RWPE2 (cell line): ENCODE measurements at regions not wholly inside any gene's neighbourhood (a gene's known extent, or its start where the extent isn't known, plus 50 kb on each side); places are given as distances from the start of the nearest gene placed in this dataset.

Source experiments
- ATAC-seq: fragments of 200-7000 bp; cut with Tn5 transposase; 3 replicates; pipeline ENCODE4 v1.9.1; 2021; ENCODE audit warnings: low read depth
- DNase-seq: peaks from one replicate; pipeline ENCODE4 v3.0.0-alpha.2; 2020; ENCODE audit warnings: low spot score
- H3K27ac ChIP-seq: fragments of 450-650 bp; 2 replicates; pipeline ENCODE4 v1.5.1; 2017; ENCODE audit warnings: mild to moderate bottlenecking; ENCODE audit not compliant: poor library complexity, severe bottlenecking
- H3K27me3 ChIP-seq: fragments of 250-450 bp; sonication (Bioruptor Pico); 2 replicates; pipeline ENCODE4 v1.5.1; 2021; ENCODE audit warnings: mild to moderate bottlenecking, moderate library complexity; ENCODE audit not compliant: insufficient read depth, poor library complexity, severe bottlenecking
- H3K36me3 ChIP-seq: fragments of 250-450 bp; sonication (Bioruptor Pico); 2 replicates; pipeline ENCODE4 v1.5.1; 2020; ENCODE audit warnings: low read depth, mild to moderate bottlenecking, moderate library complexity
- H3K4me1 ChIP-seq: fragments of 250-450 bp; sonication (Bioruptor Pico); 2 replicates; pipeline ENCODE4 v1.5.1; 2021; ENCODE audit warnings: mild to moderate bottlenecking, moderate library complexity; ENCODE audit not compliant: insufficient read depth, poor library complexity, severe bottlenecking
- H3K4me3 ChIP-seq: fragments of 250-450 bp; sonication (Bioruptor Pico); 2 replicates; pipeline ENCODE4 v1.5.1; 2021; ENCODE audit warnings: mild to moderate bottlenecking, moderate library complexity; ENCODE audit not compliant: severe bottlenecking
- H3K9me3 ChIP-seq: fragments of 250-450 bp; sonication (Bioruptor Pico); 2 replicates; pipeline ENCODE4 v1.5.1; 2021; ENCODE audit warnings: mild to moderate bottlenecking, moderate library complexity; ENCODE audit not compliant: severe bottlenecking
- CTCF ChIP-seq: fragments of 450-650 bp; IDR thresholded peaks from one replicate; pipeline ENCODE4 v1.5.1; 2017; ENCODE audit warnings: mild to moderate bottlenecking, moderate library complexity; ENCODE audit not compliant: poor library complexity, severe bottlenecking

GRCh38 chr1:232404981-232405731, 224.8 kb downstream of the SIPA1L2 start:
- Histone ChIP-seq H3K9me3 (no peaks in the 10 kb centered on the region), H3K27me3 (no peaks in the 10 kb centered on the region)

GRCh38 chr1:232404227-232404626, 225.7 kb downstream of the SIPA1L2 start:
- Histone ChIP-seq H3K27ac (no peak overlapping the region), H3K4me1 (no peaks in the 10 kb centered on the region), H3K9me3 (no peaks in the 10 kb centered on the region), H3K4me3 (no peak overlapping the region), H3K27me3 (no peaks in the 10 kb centered on the region), H3K36me3 (no peaks in the 10 kb centered on the region)
- no peak for ATAC-seq
- no peak for TF ChIP-seq CTCF
- DNase-seq: no peak

More at GRCh38 chr1:232404981-232405731, 224.8 kb downstream of the SIPA1L2 start:
- no peak overlapping the region for H3K27ac ChIP-seq
- DNase-seq (no peak), ATAC-seq (no peak)
- H3K4me1 ChIP-seq: no peaks in the 10 kb centered on the region
- no peaks in the 10 kb centered on the region for H3K36me3 ChIP-seq
- no peak for TF ChIP-seq CTCF
- H3K4me3 ChIP-seq: no peak overlapping the region

- Histone ChIP-seq H3K36me3 (no peaks in the 10 kb centered on the region), H3K4me3 (no peak overlapping the region), H3K9me3 (no peaks in the 10 kb centered on the region), H3K27ac (no peak overlapping the region), H3K27me3 (no peaks in the 10 kb centered on the region), H3K4me1 (no peaks in the 10 kb centered on the region)
- ATAC-seq: no peak
- DNase-seq: no peak
- TF ChIP-seq CTCF: no peak
Observed at GRCh38 chr1:232403017-232403714, 226.8 kb downstream of the SIPA1L2 start.

- DNase-seq (no peak), ATAC-seq (no peak)
- no peak overlapping the region for H3K27ac ChIP-seq
- no peaks in the 10 kb centered on the region for H3K4me1 ChIP-seq
- TF ChIP-seq CTCF: no peak
- no peaks in the 10 kb centered on the region for H3K27me3 ChIP-seq
- H3K9me3 ChIP-seq: no peaks in the 10 kb centered on the region
- H3K36me3 ChIP-seq: no peaks in the 10 kb centered on the region
- no peak overlapping the region for H3K4me3 ChIP-seq
Observed at GRCh38 chr1:232398823-232399222, 231.1 kb downstream of the SIPA1L2 start.
